K562 (cell line): ENCODE measurements at regions not wholly inside any gene's neighbourhood (a gene's known extent, or its start where the extent isn't known, plus 50 kb on each side); places are given as distances from the start of the nearest gene placed in this dataset.

Experiments
- ATAC-seq: fragments of 200-7000 bp; cut with Tn5 transposase; 3 replicates; pipeline ENCODE4 v1.9.1; 2020; ENCODE audit warnings: moderate library complexity
- BruUV-seq: library from RNA; stranded (reverse); fragments of 400-500 nt; replicated peaks from 2 replicates; lab custom pipeline; 2021; lab: Mats Ljungman, UMichigan
- CTCF ChIA-PET: fragments of 300-600 bp; formaldehyde crosslinking; extraction: SDS; loops from one replicate; lab custom pipeline; 2021; ENCODE audit warnings: low intra/inter-chr PET ratio; lab: Yijun Ruan, JAX
- POLR2A ChIA-PET: fragments of 300-600, 350-650 bp; sonication (Branson Sonifier 250); formaldehyde crosslinking; extraction: SDS; loops from one replicate; lab custom pipeline; 2021; ENCODE audit warnings: antibody characterized with exemption, inconsistent platforms; lab: Yijun Ruan, JAX
- DNase-seq, 4 experiments: peaks; one replicate each; pipeline versions ENCODE4 v3.0.0 to v3.0.0-alpha.2; 2011 to 2018; ENCODE audit warnings: low spot score in 3 of 4, mixed read lengths in 3 of 4; ENCODE audit errors: extremely low read depth in 1 of 4
- FAIRE-seq: peaks from 2 replicates; lab custom pipeline; 2011; peaks lifted over from hg19 to GRCh38; lab: Jason Lieb, UNC
- H2AFZ ChIP-seq: 2 replicates; pipeline ENCODE4 v1.6.0; 2011; ENCODE audit warnings: low read depth, low read length, control low read depth, inconsistent platforms
- H3K27ac ChIP-seq: fragments of 200-600 bp; 3 replicates; pipeline ENCODE4 v1.8.0; 2011; ENCODE audit warnings: low read depth, mild to moderate bottlenecking, control low read depth, inconsistent platforms, low read length, moderate library complexity, mixed read lengths; ENCODE audit errors: extremely low read depth
- H3K27me3 ChIP-seq, 2 experiments: fragments of 300-600 bp in 1 of 2; 2 replicates in 1 of 2; 3 replicates in 1 of 2; pipeline versions ENCODE4 v1.6.0 to v1.8.0; 2011; ENCODE audit warnings: inconsistent platforms in 2 of 2, low read length in 2 of 2, mild to moderate bottlenecking in 1 of 2, mixed read lengths in 1 of 2, moderate library complexity in 1 of 2; ENCODE audit not compliant: control insufficient read depth in 2 of 2, insufficient read depth in 2 of 2
- H3K36me3 ChIP-seq: fragments of 300-600 bp; 3 replicates; pipeline ENCODE4 v1.8.0; 2011; ENCODE audit warnings: mild to moderate bottlenecking, low read length, inconsistent platforms; ENCODE audit not compliant: control insufficient read depth, insufficient read depth
- H3K4me1 ChIP-seq, 2 experiments: fragments of 200-600 bp in 1 of 2; replicated peaks in 1 of 2; 2 replicates in 1 of 2; 3 replicates in 1 of 2; pipeline versions ENCODE4 v1.5.1 to v1.8.0; 2011; ENCODE audit warnings: inconsistent platforms in 2 of 2, low read length in 2 of 2, mild to moderate bottlenecking in 1 of 2, mixed read lengths in 1 of 2, moderate library complexity in 1 of 2; ENCODE audit not compliant: control insufficient read depth in 2 of 2, insufficient read depth in 2 of 2
- H3K4me2 ChIP-seq: 2 replicates; pipeline ENCODE4 v1.6.1; 2011; ENCODE audit warnings: low read length, control low read depth, inconsistent platforms, mixed read lengths; ENCODE audit not compliant: insufficient read depth
- H3K4me3 ChIP-seq: fragments of 200-600 bp; sonication (generic), shearing (Covaris generic); 2 replicates; pipeline ENCODE4 v1.5.1; 2016; ENCODE audit warnings: control low read depth, inconsistent platforms
- H3K79me2 ChIP-seq: fragments of 200-600 bp; 3 replicates; pipeline ENCODE4 v1.8.0; 2011; ENCODE audit warnings: low read length, inconsistent platforms; ENCODE audit not compliant: control insufficient read depth, insufficient read depth
- H3K9ac ChIP-seq, 2 experiments: 2 replicates each; pipeline versions ENCODE4 v1.6.0 to v1.6.1; 2011; ENCODE audit warnings: low read depth in 2 of 2, low read length in 2 of 2, control low read depth in 1 of 2, inconsistent platforms in 1 of 2, mild to moderate bottlenecking in 1 of 2, mixed read lengths in 1 of 2; ENCODE audit not compliant: insufficient read depth in 1 of 2
- H3K9me1 ChIP-seq: one replicate; pipeline ENCODE4 v1.6.0; 2011; ENCODE audit warnings: inconsistent platforms, mild to moderate bottlenecking, low read length, moderate library complexity; ENCODE audit not compliant: control insufficient read depth, insufficient read depth
- H3K9me3 ChIP-seq: replicated peaks from 2 replicates; pipeline ENCODE4 v1.5.1; 2011; ENCODE audit warnings: low read depth, low read length, inconsistent platforms; ENCODE audit not compliant: control insufficient read depth, insufficient read depth
- H4K20me1 ChIP-seq: replicated peaks from 2 replicates; pipeline ENCODE4 v1.6.1; 2011; ENCODE audit warnings: low read length, inconsistent platforms, mixed read lengths; ENCODE audit not compliant: control insufficient read depth, insufficient read depth
- CHD4 ChIP-seq: fragments of 200-600 bp; sonication (generic); IDR thresholded peaks from 3 replicates; pipeline ENCODE4 v1.6.1; 2012; ENCODE audit warnings: low read depth, mild to moderate bottlenecking, mixed read lengths, low read length, inconsistent platforms; ENCODE audit not compliant: insufficient read depth, insufficient replicate concordance, poor library complexity, severe bottlenecking
- ILK ChIP-seq: fragments of 450-650 bp; IDR thresholded peaks from 2 replicates; pipeline ENCODE4 v1.6.1; 2016; ENCODE audit warnings: missing genetic modification characterization, low read depth, mild to moderate bottlenecking, missing compliant biosample characterization, moderate library complexity, borderline replicate concordance
- NCOA1 ChIP-seq: fragments of 450-650 bp; IDR thresholded peaks from 2 replicates; pipeline ENCODE4 v1.6.1; 2016; ENCODE audit warnings: low read depth
- RBM14 ChIP-seq: fragments of 200-400 bp; formaldehyde crosslinking; IDR thresholded peaks from 2 replicates; pipeline ENCODE4 v1.6.1; 2018; ENCODE audit warnings: low read depth, mild to moderate bottlenecking, low read length, moderate library complexity, borderline replicate concordance; ENCODE audit not compliant: insufficient read depth
- ZNF197 ChIP-seq: fragments of 200-800 bp; sonication (Bioruptor generic); IDR thresholded peaks from 2 replicates; pipeline ENCODE4 v1.6.1; 2016; ENCODE audit warnings: low read depth, missing genetic modification characterization, missing compliant biosample characterization
- ZNF41 ChIP-seq: fragments of 250-450 bp; sonication (Bioruptor Pico); conservative IDR thresholded peaks from 2 replicates; pipeline ENCODE4 v1.4.0; 2020; ENCODE audit warnings: mild to moderate bottlenecking
- ZNF75A ChIP-seq: fragments of 450-650 bp; formaldehyde crosslinking; IDR thresholded peaks from 2 replicates; pipeline ENCODE4 v1.4.0; 2020; ENCODE audit warnings: mild to moderate bottlenecking
- WGBS: fragments of 100-300 bp; shearing (Covaris generic); methylation state at CpG from one replicate; pipeline ENCODE4 v1.1.6; 2016; ENCODE audit warnings: low coverage, mixed read lengths; ENCODE audit not compliant: insufficient coverage; ENCODE audit errors: missing lambda C conversion rate; 5-methylcytosine and 5-hydroxymethylcytosine counted together
- in situ Hi-C: fragments of 300-500 bp; cut with MboI; formaldehyde crosslinking; loops from 4 replicates; pipeline ENCODE4 v1.15.0; 2018; ENCODE audit warnings: inconsistent platforms, mixed read lengths
- intact Hi-C: fragments of 100-400 bp; cut with micrococcal nuclease; formaldehyde crosslinking; loops from 2 replicates; pipeline ENCODE4 v1.14.2; 2022
- TF ChIP-seq, protein P1 (sequence below): fragments of 450-650 bp; formaldehyde crosslinking; IDR thresholded peaks from 2 replicates; pipeline ENCODE4 v1.4.0; 2020; ENCODE audit warnings: mild to moderate bottlenecking, moderate library complexity
- TF ChIP-seq, protein P2 (sequence below): fragments of 250-450 bp; sonication (Bioruptor Pico); IDR thresholded peaks from 2 replicates; pipeline ENCODE4 v1.5.0; 2021; ENCODE audit warnings: mild to moderate bottlenecking, moderate library complexity
- TF ChIP-seq, protein P3 (sequence below): fragments of 250-450 bp; sonication (Bioruptor Pico); IDR thresholded peaks from 2 replicates; pipeline ENCODE4 v1.4.0; 2020

DNA sequence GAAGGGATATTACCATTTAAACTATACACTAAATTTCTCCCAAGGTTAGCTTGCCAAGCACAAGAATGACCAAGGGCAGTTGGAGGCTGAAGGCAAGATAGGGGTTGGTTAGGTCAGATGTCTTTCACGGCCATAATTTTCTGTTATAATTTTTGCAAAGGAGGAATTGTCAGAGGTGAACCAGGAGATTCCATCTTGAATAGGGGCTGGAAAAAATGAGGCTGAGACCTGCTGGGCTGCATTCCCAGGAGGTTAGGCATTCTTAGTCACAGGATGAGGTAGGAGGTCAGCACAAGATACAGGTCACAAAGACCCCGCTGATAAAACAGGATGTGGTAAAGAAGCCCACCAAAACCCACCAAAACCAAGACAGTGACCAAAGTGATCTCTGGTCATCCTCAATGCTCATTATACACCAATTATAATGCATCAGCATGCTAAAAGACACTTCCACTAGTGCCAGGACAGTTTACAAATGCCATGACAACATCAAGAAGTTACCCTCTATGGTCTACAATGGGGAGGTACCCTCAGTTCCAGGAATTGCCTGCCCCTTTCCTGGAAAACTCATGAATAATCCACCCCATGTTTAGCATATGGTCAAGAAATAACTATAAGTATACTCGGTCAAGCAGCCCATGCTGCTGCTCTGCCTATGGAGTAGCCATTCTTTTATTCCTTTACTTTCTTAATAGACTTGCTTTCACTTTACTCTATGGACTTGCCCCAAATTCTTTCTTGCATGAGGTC, 371.8 kb upstream of the SULF2 start:
- CTCF ChIA-PET: no interaction called here
- POLR2A ChIA-PET: no interaction called here
- H4K20me1 ChIP-seq: no peaks in the 10 kb centered on the region
- DNase-seq (no peak), FAIRE-seq (no peak), ATAC-seq (no peak)
- no peaks in the 10 kb centered on the region for H3K4me1 ChIP-seq
- H3K4me3 ChIP-seq: no peak overlapping the region
- H3K27ac ChIP-seq: no peak overlapping the region
- H3K36me3 ChIP-seq: no peaks in the 10 kb centered on the region
- WGBS: 0% methylated on average over 3 of the region's 3 CpGs
- 0 out of 2 replicates have a peak, but pooled peaks cover 1% of the 10 kb centered on the region for H3K9me3 ChIP-seq
- intact Hi-C loops: no loop called here
- H3K9ac ChIP-seq: no peak overlapping the region
- H2AFZ ChIP-seq: no peak overlapping the region
- no peaks in the 10 kb centered on the region for H3K9me1 ChIP-seq
- in situ Hi-C loops: no loop called here
- no peaks in the 10 kb centered on the region for H3K79me2 ChIP-seq
- peaks cover 0 to 20% of the 10 kb centered on the region in 2 experiments; a peak in 4 of 5 replicates for H3K27me3 ChIP-seq
- no peak overlapping the region for H3K4me2 ChIP-seq
- no TSS peak for BruUV-seq
- no peak for TF ChIP-seq ILK (tag)
- TF ChIP-seq, protein P1, sequence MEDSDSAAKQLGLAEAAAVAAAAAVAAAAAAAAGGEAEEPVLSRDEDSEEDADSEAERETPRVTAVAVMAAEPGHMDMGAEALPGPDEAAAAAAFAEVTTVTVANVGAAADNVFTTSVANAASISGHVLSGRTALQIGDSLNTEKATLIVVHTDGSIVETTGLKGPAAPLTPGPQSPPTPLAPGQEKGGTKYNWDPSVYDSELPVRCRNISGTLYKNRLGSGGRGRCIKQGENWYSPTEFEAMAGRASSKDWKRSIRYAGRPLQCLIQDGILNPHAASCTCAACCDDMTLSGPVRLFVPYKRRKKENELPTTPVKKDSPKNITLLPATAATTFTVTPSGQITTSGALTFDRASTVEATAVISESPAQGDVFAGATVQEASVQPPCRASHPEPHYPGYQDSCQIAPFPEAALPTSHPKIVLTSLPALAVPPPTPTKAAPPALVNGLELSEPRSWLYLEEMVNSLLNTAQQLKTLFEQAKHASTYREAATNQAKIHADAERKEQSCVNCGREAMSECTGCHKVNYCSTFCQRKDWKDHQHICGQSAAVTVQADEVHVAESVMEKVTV (CRISPR knock-in tag): no peak
- no peak for TF ChIP-seq ZNF75A (CRISPR knock-in tag)
- no peak for TF ChIP-seq CHD4
- no peak for TF ChIP-seq NCOA1
- no peak for TF ChIP-seq ZNF197 (CRISPR knock-in tag)
- TF ChIP-seq ZNF41 (CRISPR knock-in tag): no peak
- TF ChIP-seq, protein P2, sequence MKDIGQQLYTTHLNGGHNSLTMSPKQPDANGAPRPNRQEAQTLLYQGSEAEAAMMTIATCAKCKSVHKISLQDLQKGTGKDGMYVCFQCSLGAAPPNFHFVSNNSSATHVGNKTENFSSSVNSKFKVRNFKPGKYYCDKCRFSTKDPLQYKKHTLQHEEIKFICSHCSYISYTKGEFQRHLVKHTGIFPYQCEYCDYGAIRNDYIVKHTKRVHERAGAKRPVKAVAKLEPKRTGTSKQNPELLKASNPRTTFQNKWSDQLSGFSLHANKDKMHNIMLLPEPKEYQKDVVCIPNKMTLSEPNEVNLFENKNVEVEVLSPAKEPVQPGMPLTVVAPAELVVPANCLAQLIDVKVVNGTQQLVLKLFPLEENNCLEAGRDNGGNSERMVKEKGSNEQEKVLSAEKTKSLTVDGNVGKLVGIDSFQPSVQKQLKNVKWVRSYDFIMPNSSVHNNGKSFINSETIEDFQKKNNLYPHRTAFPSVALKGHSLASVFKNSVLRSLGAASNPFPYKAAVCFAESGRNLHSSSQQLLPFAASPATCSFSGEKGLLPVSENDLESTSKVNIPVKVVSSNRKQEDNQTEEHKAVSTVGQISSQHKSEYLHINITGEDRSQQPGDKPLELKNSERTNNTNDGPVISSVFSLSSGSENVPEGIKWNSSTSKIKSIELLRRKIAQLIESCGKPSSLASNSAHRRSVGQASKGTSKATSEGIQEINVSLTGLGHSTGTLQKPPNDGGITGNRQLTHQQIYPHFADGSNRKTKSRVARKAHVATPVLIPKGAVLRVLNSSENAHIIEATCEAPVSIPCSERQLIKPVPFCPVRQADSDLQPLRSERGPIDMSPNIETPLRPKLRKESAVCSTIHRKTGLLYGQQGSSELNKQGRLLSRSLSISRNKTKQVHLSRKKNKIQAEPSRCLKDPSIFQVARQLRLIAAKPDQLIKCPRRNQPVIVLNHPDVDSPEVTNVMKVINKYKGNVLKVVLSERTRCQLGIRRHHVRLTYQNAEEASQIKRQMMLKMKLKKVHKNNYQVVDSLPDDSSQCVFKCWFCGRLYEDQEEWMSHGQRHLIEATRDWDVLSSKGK (CRISPR knock-in tag): no peak
- TF ChIP-seq RBM14: no peak
- TF ChIP-seq, protein P3, sequence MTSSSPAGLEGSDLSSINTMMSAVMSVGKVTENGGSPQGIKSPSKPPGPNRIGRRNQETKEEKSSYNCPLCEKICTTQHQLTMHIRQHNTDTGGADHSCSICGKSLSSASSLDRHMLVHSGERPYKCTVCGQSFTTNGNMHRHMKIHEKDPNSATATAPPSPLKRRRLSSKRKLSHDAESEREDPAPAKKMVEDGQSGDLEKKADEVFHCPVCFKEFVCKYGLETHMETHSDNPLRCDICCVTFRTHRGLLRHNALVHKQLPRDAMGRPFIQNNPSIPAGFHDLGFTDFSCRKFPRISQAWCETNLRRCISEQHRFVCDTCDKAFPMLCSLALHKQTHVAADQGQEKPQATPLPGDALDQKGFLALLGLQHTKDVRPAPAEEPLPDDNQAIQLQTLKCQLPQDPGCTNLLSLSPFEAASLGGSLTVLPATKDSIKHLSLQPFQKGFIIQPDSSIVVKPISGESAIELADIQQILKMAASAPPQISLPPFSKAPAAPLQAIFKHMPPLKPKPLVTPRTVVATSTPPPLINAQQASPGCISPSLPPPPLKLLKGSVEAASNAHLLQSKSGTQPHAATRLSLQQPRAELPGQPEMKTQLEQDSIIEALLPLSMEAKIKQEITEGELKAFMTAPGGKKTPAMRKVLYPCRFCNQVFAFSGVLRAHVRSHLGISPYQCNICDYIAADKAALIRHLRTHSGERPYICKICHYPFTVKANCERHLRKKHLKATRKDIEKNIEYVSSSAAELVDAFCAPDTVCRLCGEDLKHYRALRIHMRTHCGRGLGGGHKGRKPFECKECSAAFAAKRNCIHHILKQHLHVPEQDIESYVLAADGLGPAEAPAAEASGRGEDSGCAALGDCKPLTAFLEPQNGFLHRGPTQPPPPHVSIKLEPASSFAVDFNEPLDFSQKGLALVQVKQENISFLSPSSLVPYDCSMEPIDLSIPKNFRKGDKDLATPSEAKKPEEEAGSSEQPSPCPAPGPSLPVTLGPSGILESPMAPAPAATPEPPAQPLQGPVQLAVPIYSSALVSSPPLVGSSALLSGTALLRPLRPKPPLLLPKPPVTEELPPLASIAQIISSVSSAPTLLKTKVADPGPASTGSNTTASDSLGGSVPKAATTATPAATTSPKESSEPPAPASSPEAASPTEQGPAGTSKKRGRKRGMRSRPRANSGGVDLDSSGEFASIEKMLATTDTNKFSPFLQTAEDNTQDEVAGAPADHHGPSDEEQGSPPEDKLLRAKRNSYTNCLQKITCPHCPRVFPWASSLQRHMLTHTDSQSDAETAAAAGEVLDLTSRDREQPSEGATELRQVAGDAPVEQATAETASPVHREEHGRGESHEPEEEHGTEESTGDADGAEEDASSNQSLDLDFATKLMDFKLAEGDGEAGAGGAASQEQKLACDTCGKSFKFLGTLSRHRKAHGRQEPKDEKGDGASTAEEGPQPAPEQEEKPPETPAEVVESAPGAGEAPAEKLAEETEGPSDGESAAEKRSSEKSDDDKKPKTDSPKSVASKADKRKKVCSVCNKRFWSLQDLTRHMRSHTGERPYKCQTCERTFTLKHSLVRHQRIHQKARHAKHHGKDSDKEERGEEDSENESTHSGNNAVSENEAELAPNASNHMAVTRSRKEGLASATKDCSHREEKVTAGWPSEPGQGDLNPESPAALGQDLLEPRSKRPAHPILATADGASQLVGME: no peak
